ENCODE measurements at regions not wholly inside any gene's neighbourhood (a gene's known extent, or its start where the extent isn't known, plus 50 kb on each side); places are given as distances from the start of the nearest gene placed in this dataset.

DNA sequence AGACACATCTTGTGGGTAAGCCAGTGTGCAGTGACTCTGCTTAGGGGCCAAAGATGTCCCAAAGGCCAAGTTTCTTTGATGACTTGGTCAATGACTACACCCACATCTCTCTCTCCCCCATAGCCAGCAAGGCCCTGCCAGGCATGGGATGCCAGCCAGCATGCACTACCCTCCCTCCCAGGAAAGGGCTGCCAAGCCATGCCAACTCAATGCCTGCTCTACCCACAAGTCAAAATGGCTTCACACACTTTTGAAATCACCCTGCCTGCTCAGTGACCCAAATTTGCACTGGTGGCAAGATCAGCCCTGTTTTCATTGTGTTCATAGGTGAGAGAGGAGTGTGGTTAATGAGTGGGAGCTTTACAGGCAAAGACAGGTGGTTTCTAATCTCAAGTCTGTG is 112.5 kb downstream of the MATN1 start:
- no peak for DNase-seq (ENCODE audit: low spot score)
- ATAC-seq, result no peak

DNA sequence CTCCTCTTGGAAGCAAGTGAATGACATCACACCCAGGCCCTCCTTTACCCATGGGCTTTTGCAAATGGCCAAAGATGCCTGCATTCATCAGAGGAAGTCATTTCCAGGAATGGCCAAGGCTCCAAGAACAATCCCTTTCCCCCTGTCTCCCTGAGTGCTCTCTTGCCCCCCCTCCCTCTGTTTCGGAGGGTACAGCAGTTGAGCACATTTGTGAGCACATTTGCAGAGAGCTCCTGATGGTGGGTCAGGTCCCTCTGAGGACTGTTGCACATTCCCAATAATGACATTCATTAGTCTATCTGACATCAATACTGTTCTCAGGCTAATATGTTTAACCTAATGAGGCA is 113.4 kb downstream of the MATN1 start:
- ATAC-seq (no peak), DNase-seq (ENCODE audit: low spot score) (no peak)

DNA sequence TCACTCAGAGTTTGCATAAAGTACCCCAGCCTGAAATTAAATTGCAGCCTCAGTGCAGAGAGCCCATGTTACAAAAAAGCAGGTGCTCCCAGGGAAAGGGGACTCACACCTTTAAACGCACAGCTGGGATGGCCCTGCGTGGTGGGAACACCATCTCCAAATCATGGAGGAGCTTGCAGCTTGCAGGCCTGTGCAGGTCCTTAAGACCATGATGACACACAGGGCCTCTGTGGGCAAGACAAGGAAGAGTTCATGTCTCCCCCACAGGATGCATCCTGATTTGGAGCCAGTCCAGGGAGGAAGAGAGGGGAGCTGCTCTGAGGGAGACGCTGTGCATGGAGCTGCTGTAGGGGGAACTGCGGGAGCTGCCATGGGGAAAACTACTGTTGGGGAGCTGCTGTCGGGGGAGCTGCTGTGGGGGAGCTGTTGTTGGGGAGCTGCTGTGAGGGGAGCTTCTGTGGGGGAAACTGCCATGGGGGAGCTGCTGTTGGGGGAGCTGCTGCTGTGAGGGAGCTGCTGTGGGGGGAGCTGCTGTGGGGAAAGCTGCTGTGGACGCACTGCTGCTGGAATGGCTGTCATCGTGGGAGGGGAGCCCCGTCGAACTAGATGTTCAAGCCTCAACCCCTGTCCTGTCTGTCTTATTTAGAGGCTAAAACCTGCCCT is 113.9 kb downstream of the MATN1 start:
- DNase-seq (ENCODE audit: low spot score), result no peak
- no peak for ATAC-seq

DNA sequence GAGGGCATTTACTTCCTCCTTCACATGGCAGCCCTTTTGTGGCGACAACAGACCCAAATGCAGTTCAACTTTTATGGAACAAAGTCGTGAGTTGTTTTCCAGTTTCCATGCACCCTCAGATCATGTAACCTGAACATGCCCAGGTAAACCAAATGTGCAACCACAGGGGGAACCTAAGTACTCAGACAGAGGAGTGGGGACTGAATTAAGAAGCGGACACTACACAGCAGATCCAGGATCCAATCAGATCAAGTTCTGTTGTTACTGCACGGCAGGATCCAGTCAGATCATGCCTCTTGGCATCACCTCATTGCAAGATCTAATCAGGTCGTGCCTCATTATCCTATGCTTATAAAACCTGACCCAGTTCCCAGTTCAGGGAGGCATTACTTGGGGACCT is 115.7 kb downstream of the MATN1 start:
- DNase-seq (ENCODE audit: low spot score) (no peak), ATAC-seq (no peak)

DNA sequence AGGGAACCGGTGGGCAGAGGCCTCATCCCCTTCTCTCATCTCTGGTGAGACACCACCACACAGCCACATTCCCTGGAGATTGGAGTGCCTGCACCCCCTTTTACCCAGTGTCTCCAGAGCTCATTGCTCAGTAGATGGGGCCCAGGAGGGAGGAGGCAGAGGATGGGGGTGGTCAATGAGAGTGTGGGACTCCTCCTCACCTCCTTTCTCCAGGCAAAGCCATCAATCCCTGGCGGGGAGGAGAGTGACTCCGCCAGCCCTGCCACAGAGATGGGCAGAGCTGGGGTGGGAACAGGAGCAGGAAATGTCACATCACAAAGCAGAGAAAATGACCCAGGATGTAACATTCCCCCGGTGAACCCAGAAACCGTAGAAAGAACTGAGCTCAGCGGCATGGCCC is 117.2 kb downstream of the MATN1 start:
- no peak for DNase-seq (ENCODE audit: low spot score)
- no peak for ATAC-seq

DNA sequence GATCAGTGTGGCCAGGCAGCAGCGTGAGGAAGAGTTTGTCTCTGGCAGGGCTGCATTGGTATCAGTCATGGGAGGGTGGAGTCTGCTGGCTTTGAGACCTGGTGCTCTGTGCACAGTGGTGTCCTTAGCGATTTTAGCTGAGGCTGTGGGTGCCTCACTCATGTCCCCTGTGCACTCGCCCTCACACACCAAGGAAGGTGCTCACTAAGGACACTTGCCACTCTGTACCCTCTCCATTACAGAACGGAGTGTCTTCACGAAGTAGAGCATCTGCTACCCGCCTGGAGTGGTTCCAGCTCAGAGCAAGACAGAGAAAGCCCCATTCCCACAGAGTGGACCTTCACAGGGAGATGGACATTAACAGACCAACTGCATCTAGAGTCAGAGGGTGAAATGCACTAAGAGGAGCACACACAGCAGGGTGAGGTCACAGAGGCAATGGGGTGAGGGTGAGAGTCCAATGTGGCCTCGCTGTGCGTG is 117.9 kb downstream of the MATN1 start:
- no peak for ATAC-seq
- no peak for DNase-seq (ENCODE audit: low spot score)

DNA sequence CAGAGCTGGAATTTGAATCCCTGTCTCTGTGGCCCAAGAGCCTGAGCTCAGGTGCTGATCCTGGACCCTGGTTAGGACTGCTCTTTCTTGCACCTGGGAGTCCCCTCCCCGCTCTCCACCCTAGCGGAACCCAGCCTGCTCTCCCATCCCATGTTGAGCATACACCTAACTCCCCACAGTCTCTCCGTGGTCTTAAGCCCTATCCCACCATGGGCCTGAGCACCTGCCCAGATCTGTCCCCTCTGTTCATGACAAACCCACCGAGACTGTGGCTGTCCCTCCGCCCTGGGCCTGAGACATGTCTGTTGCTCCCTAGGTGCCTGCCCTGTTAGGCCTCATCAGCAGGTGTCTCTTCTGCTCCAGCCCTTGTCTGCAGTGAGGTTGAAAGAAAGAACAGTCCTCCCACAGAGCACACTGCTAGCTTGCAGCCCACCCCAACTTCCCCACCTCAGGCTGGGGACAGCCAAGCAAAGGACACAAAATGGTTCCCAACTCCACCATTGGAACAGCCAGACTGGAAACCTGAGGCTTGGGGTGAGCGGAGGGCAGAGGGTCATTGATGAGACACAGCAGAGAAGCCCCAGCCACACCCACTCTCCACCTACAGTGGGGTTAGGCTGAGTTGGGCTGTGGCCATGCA is 118.5 kb downstream of the MATN1 start:
- no peak for DNase-seq (ENCODE audit: low spot score)
- no peak for ATAC-seq

GRCh38 chr1:30603081-30603858 is 120.1 kb downstream of the MATN1 start:
- no peak for ATAC-seq
- no peak for DNase-seq (ENCODE audit: low spot score)

DNA sequence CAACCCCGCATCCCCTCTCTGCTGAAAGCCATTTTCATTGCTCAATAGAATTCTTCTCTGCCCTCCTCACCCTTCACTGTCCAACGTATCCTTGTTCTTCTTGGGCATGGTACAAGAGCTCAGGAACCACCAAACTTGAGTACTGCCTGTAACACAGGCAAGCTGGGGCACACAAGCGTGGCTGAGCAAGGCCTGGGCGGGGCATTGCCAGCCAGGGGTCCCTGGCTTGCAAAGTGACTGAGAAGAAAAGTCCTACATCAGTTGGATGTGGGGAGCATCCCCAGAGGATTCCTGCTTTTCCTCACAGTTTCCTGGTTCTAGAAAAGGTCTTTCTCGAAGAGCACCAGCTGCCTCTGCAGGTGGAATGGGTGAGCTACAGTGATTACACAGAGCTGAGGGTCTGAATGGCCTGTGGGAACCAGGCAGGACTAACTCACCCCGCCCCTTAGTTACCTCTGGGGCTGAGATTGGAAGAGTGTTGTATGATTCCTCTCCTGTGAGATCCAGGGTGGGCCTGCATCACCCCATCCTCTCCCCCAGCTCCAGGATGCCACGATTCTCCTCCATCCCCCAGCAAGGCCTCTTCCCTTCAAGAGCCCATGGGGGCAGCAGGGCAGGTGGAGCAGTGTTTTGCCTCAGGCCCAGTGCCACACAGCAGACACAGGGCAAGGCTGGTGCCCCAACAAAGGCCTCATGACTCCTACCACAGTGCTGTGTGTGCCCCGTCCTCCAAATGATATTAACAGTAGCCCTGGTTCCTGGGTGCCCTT is 121.9 kb downstream of the MATN1 start:
- ATAC-seq, result no peak
- DNase-seq (ENCODE audit: low spot score), result no peak

DNA sequence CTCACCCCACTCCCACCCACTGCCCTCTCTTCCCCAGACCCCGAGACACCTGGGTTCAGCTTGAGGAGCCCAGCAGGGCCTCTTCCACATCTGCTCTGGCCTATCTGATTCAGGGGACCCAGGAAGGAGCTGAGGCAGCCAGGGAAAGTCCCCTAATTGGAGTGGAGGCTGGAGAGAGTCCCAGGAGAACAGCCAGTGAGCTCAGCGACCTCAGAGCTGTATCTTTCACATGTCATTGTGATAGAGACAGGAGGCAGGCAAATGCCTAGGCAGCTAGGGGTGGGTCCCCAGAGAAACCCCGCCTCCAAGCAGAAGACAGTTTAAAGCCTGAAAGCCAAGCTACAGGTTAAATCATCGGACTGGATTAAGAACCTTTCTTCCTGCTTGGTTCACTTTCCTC is 122.7 kb downstream of the MATN1 start:
- no peak for DNase-seq (ENCODE audit: low spot score)

DNA sequence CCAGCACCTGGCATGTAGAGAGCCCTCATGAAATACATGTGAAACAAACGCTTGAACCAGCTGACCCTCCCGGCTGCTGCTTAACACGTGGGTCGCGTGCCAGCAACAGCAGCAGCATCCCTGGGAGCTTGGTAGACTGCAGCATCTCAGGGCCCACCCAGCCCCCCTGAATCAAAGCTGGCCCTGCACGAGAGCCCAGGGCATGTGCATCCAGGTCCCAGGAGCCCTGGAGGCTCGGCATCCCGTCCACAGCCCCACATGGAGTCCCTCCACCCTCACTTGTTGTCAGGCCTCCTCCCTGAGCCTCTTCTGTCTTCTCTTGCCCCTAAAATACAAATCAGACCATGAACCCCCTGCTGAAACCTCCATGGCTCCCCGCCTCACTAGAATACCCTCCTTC is 123.1 kb downstream of the MATN1 start:
- ATAC-seq (no peak), DNase-seq (ENCODE audit: low spot score) (no peak)

More for the DNA sequence above, 122.7 kb downstream of the MATN1 start:
- no peak for ATAC-seq

DNA sequence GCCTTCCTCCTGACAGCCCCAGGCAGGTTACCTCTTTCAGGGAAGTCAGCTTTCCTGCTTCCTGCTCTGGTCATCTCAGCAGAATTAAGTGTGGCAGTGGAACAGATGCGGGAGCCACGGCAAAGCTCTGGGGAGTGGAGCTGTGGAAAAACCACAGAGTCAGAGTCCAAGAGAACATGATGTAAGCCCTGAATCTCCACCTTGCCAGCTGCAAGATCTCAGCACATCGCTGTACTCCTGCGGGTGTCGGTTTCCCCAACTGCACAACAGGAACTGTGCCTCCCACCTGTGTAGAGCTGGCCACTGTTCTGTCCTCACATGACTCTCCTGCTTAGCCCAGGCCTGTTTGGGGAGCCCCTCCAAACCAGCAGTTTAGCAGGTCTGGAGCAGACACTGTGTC is 123.7 kb downstream of the MATN1 start:
- no peak for DNase-seq (ENCODE audit: low spot score)

DNA sequence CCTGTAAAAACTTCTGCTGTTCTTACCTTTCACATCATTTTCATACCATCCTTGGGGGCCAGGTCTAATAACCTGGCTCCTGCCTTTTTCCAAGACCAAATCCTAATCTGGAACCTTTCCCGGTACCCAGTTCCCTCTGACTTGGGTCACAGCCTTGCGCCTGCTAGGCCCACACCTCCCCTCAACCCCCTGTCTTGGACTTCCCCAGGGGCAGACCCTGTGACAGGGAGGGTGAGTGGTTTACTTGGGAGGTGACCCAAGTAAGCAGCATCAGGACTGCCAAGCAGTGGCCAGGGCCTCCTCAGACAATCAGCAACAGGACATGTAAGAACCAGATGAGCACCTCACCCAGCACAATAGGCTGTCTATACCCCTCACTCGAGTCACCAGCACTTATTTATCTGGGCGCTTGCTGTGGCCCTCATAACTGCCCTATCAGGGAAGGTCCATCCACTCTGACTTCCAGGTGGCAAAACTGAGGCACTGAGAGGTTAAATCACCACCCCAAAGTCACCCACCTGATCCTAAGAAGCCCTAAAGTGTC is 124.7 kb downstream of the MATN1 start:
- DNase-seq (ENCODE audit: low spot score), result no peak
- ATAC-seq, result no peak

More for the DNA sequence above, 123.7 kb downstream of the MATN1 start:
- ATAC-seq, result no peak

GRCh38 chr1:30597711-30598110 is 125.7 kb downstream of the MATN1 start:
- ATAC-seq (no peak), DNase-seq (ENCODE audit: low spot score) (no peak)

- ATAC-seq (no peak), DNase-seq (ENCODE audit: low spot score) (no peak)
Observed at GRCh38 chr1:30596891-30597290, 126.5 kb downstream of the MATN1 start.

DNA sequence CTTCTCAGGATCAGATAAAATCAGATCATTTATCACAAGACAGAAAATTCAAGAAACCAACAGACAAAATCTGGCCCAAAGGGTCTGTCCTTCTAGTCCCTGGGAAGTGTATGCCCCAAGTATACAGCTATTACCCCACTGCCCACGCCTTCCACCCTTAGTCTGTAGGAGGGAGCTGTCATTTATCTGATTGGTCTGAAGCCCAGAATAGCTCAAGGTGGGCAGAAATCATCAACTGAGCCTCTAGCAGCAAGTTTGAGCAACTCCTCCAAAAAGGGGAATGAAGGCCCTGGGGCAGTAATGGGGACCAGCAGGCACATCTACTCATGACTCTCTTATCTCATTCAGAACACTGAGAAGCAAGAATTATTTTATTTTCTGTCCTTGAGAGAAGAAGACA is 126.9 kb downstream of the MATN1 start:
- no peak for DNase-seq (ENCODE audit: low spot score)
- no peak for ATAC-seq

- no peak for DNase-seq (ENCODE audit: low spot score)
- ATAC-seq, result no peak
Observed at GRCh38 chr1:30589083-30589482, 134.3 kb downstream of the MATN1 start.

DNA sequence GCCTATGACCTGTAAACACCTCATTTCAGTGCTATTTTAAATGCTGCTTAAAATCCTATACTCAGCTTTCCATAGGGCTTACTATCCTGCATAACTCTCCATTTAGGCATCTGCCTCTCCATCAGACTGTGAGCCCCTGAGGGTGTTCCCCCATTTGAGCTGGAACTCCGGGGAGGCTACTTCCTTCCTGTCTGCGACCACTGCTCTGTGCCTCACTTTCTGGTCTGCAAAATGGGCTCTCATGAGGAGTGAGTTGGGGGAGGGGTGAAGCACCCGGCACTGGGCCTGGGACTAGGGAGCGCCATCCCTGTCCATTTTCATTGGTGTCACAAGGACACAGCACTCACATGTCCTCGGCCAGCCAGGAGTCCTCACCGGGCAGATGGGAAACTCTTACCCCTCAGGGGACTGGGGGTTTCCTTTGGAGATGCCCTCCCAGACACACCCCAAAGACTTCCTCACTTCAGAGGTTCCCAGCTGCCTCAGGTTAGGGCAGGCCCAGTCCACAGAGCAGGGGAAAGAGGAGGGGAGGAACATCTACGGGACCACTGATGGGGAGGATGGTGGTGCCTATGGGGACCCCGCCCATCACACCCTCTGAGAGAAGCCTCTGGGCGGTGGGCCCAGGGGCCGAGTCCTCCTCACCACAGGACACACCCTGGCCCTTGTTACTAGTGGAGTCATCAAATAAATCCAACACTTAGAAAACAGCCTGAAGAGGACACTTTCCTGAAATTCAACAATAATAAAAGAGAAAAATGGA is 134.9 kb downstream of the MATN1 start:
- no peak for DNase-seq (ENCODE audit: low spot score)
- no peak for ATAC-seq

GRCh38 chr1:30586671-30587070 is 136.7 kb downstream of the MATN1 start:
- no peak for DNase-seq (ENCODE audit: low spot score)
- ATAC-seq, result no peak

GRCh38 chr1:30579580-30579979 is 143.8 kb downstream of the MATN1 start:
- DNase-seq (ENCODE audit: low spot score) (no peak), ATAC-seq (no peak)
